ENCODE measurements at regions not wholly inside any gene's neighbourhood (a gene's known extent, or its start where the extent isn't known, plus 50 kb on each side); places are given as distances from the start of the nearest gene placed in this dataset.

DNA sequence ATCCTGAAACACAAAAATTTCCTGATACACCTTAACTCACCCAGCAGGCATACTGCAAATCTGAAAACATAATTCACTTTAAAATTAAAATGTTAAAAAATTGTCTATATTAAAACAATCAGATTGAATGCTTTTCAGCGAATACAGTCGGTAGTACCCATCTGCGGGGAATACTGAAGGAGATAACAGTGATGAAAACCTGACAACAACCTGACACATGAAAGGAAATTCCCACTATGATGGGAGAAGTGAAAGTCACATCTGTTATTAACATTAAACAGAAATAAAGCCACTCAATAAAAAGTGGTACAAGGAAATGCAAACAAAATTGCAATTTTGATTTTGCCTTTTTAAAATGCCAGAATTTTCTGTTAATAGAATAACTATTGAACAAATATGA lies 448.0 kb upstream of the SEMA3A start:
- TF ChIP-seq, protein P1, sequence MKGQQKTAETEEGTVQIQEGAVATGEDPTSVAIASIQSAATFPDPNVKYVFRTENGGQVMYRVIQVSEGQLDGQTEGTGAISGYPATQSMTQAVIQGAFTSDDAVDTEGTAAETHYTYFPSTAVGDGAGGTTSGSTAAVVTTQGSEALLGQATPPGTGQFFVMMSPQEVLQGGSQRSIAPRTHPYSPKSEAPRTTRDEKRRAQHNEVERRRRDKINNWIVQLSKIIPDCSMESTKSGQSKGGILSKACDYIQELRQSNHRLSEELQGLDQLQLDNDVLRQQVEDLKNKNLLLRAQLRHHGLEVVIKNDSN (IDR thresholded peaks at IDR 0.05; ENCODE audit: borderline replicate concordance, low read depth): no peak
- TF ChIP-seq, protein P2, sequence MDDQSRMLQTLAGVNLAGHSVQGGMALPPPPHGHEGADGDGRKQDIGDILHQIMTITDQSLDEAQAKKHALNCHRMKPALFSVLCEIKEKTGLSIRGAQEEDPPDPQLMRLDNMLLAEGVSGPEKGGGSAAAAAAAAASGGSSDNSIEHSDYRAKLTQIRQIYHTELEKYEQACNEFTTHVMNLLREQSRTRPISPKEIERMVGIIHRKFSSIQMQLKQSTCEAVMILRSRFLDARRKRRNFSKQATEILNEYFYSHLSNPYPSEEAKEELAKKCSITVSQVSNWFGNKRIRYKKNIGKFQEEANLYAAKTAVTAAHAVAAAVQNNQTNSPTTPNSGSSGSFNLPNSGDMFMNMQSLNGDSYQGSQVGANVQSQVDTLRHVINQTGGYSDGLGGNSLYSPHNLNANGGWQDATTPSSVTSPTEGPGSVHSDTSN (IDR thresholded peaks at IDR 0.05): no peak
- no peak for TF ChIP-seq TCF12 (IDR thresholded peaks at IDR 0.05)
- TF ChIP-seq, protein P3, sequence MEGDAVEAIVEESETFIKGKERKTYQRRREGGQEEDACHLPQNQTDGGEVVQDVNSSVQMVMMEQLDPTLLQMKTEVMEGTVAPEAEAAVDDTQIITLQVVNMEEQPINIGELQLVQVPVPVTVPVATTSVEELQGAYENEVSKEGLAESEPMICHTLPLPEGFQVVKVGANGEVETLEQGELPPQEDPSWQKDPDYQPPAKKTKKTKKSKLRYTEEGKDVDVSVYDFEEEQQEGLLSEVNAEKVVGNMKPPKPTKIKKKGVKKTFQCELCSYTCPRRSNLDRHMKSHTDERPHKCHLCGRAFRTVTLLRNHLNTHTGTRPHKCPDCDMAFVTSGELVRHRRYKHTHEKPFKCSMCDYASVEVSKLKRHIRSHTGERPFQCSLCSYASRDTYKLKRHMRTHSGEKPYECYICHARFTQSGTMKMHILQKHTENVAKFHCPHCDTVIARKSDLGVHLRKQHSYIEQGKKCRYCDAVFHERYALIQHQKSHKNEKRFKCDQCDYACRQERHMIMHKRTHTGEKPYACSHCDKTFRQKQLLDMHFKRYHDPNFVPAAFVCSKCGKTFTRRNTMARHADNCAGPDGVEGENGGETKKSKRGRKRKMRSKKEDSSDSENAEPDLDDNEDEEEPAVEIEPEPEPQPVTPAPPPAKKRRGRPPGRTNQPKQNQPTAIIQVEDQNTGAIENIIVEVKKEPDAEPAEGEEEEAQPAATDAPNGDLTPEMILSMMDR (IDR thresholded peaks at IDR 0.05): no peak
- TF ChIP-seq POLR2AphosphoS5 (IDR thresholded peaks at IDR 0.05; ENCODE audit: low read depth, low read length): no peak
- TF ChIP-seq TEAD4 (IDR thresholded peaks at IDR 0.05; ENCODE audit: borderline replicate concordance, insufficient read depth): no peak
- TF ChIP-seq JUND (IDR thresholded peaks at IDR 0.05): no peak
- no peak for TF ChIP-seq SIN3A (IDR thresholded peaks at IDR 0.05; ENCODE audit: borderline replicate concordance, low read depth, low read length)
- TF ChIP-seq, protein P4, sequence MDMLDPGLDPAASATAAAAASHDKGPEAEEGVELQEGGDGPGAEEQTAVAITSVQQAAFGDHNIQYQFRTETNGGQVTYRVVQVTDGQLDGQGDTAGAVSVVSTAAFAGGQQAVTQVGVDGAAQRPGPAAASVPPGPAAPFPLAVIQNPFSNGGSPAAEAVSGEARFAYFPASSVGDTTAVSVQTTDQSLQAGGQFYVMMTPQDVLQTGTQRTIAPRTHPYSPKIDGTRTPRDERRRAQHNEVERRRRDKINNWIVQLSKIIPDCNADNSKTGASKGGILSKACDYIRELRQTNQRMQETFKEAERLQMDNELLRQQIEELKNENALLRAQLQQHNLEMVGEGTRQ (IDR thresholded peaks at IDR 0.05; ENCODE audit: borderline replicate concordance, low read depth, low read length): no peak
- no peak for TF ChIP-seq YY1 (IDR thresholded peaks at IDR 0.05; ENCODE audit: low read depth)
